G401.6 (cell line): ENCODE measurements at regions not wholly inside any gene's neighbourhood (a gene's known extent, or its start where the extent isn't known, plus 50 kb on each side); places are given as distances from the start of the nearest gene placed in this dataset.

Experiments
- FAIRE-seq: peaks from 2 replicates; lab custom pipeline; 2012; peaks lifted over from hg19 to GRCh38; lab: Jason Lieb, UNC

GRCh38 chr5:110115503-110115902 is 425.8 kb downstream of the MAN2A1 start:
- FAIRE-seq, result no peak

GRCh38 chr5:110116539-110116938 is 426.8 kb downstream of the MAN2A1 start:
- FAIRE-seq, result no peak

- FAIRE-seq, result no peak
Measured at GRCh38 chr5:110134963-110135935, 445.5 kb downstream of the MAN2A1 start.

- no peak for FAIRE-seq
Measured at GRCh38 chr5:110150199-110150598, 460.5 kb downstream of the MAN2A1 start.

- no peak for FAIRE-seq
Measured at GRCh38 chr5:110159202-110159601, 469.5 kb downstream of the MAN2A1 start.

GRCh38 chr5:110161162-110161561 is 471.4 kb downstream of the MAN2A1 start:
- no peak for FAIRE-seq

- no peak for FAIRE-seq
Measured at GRCh38 chr5:110165366-110165765, 475.6 kb downstream of the MAN2A1 start.

- no peak for FAIRE-seq
Measured at GRCh38 chr5:110167384-110167783, 477.7 kb downstream of the MAN2A1 start.

- FAIRE-seq, result no peak
Measured at GRCh38 chr5:110169461-110169860, 479.7 kb downstream of the MAN2A1 start.

GRCh38 chr5:110177729-110178128 is 488.0 kb downstream of the MAN2A1 start:
- no peak for FAIRE-seq

- FAIRE-seq, result no peak
Measured at GRCh38 chr5:110179321-110179720, 489.6 kb downstream of the MAN2A1 start.

- no peak for FAIRE-seq
Measured at GRCh38 chr5:110194191-110194590, 504.5 kb downstream of the MAN2A1 start.

- no peak for FAIRE-seq
Measured at GRCh38 chr5:110195288-110195687, 505.6 kb downstream of the MAN2A1 start.

GRCh38 chr5:110201791-110202190 is 512.1 kb downstream of the MAN2A1 start:
- no peak for FAIRE-seq

GRCh38 chr5:110203661-110204060 is 513.9 kb downstream of the MAN2A1 start:
- FAIRE-seq, result no peak

- no peak for FAIRE-seq
Measured at GRCh38 chr5:110209401-110209800, 517.1 kb downstream of the TMEM232 start.

- no peak for FAIRE-seq
Measured at GRCh38 chr5:110218981-110219380, 507.5 kb downstream of the TMEM232 start.

GRCh38 chr5:110219769-110220168 is 506.7 kb downstream of the TMEM232 start:
- no peak for FAIRE-seq

- no peak for FAIRE-seq
Measured at GRCh38 chr5:110221036-110221435, 505.4 kb downstream of the TMEM232 start.

- no peak for FAIRE-seq
Measured at GRCh38 chr5:110224050-110224449, 502.4 kb downstream of the TMEM232 start.

- peak; percentile 53 for FAIRE-seq
Measured at GRCh38 chr5:110225949-110226348, 500.5 kb downstream of the TMEM232 start.

- FAIRE-seq, result no peak
Measured at GRCh38 chr5:110239786-110240185, 486.7 kb downstream of the TMEM232 start.

- FAIRE-seq, result no peak
Measured at GRCh38 chr5:110242950-110243349, 483.5 kb downstream of the TMEM232 start.

- FAIRE-seq, result no peak
Measured at GRCh38 chr5:110248921-110249320, 477.6 kb downstream of the TMEM232 start.
